GM12872 (cell line): ENCODE measurements at regions not wholly inside any gene's neighbourhood (a gene's known extent, or its start where the extent isn't known, plus 50 kb on each side); places are given as distances from the start of the nearest gene placed in this dataset.

Source experiments
- TF ChIP-seq, protein P1 (sequence below): IDR thresholded peaks from 3 replicates; pipeline ENCODE4 v1.5.1; 2011; ENCODE audit warnings: low read depth, mild to moderate bottlenecking, low read length, moderate library complexity; ENCODE audit not compliant: insufficient read depth

DNA sequence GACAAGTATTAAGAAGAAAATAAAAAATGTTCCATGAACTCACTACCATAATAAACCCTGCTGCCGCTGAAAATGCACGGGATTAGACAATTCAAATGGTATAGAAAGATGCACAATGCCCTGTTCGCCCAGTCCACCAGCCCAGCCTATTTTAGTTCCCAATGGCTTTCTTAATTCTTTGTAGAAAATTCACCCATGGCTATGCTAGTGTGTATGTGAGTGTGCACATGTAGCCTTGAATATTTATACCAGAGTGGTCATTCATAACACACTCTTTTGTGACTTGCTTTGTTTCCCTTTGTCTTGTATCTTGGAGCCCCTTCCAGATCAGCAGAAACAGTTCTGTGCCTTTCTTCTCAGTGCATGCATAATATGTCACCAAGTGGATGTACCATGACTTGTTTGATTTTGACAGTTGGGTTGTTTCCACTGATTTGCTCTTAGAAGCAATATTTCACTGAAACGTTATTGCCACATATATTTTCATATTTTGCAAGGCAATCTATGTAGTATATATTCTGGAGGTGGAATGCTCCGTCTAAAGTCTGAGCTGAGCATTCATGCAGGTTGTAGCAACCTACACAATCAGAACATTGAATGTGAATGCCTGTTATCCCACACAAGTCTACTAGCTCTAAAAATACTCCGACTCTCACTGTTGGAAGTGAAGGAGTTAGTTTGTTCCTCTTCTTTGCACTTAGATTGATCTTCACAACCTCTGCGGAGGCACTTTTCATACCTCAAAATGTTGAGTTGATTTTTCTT, 383.0 kb upstream of the EEF2KMT start:
- TF ChIP-seq, protein P1, sequence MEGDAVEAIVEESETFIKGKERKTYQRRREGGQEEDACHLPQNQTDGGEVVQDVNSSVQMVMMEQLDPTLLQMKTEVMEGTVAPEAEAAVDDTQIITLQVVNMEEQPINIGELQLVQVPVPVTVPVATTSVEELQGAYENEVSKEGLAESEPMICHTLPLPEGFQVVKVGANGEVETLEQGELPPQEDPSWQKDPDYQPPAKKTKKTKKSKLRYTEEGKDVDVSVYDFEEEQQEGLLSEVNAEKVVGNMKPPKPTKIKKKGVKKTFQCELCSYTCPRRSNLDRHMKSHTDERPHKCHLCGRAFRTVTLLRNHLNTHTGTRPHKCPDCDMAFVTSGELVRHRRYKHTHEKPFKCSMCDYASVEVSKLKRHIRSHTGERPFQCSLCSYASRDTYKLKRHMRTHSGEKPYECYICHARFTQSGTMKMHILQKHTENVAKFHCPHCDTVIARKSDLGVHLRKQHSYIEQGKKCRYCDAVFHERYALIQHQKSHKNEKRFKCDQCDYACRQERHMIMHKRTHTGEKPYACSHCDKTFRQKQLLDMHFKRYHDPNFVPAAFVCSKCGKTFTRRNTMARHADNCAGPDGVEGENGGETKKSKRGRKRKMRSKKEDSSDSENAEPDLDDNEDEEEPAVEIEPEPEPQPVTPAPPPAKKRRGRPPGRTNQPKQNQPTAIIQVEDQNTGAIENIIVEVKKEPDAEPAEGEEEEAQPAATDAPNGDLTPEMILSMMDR, result no peak

DNA sequence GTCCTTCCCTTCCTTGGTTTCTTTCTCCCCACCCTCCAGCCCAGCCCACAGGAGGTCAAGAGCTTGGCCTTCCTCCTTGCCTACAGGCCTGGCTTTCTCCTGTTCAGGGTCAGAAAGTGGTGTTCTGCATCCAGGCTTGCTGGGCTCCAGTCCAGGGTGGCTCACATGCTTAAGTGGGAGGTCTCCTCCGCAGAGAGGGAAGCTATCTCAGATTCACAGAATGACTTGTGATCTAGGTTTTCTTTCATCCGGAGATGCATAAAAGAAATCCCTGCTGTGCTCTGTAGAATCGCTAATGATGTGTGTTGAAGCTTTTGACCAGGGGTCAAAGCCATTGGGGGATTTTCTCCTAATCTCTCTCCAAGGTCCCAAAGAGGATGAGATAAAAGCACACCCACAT, 382.3 kb upstream of the EEF2KMT start:
- TF ChIP-seq, protein P1, result no peak

DNA sequence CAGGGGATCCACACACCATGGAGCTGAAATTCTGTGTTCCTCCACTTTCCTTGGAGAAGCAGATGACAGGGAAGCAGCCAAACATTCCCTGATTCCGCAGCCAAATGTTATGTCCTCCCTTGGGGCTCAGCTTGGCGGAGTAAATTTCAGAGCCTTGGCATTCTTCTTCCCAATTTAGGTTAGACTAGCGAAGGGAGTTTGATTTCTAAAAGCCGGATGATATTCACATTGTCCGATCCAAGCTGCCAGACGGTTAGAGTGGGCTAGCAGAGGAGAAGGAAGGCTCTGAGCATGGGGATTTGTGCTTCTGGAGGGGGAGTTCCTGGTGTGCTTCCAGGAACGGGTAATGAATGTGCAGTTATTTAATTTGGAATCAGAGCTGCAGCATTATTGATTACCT, 380.4 kb upstream of the EEF2KMT start:
- TF ChIP-seq, protein P1, result no peak

DNA sequence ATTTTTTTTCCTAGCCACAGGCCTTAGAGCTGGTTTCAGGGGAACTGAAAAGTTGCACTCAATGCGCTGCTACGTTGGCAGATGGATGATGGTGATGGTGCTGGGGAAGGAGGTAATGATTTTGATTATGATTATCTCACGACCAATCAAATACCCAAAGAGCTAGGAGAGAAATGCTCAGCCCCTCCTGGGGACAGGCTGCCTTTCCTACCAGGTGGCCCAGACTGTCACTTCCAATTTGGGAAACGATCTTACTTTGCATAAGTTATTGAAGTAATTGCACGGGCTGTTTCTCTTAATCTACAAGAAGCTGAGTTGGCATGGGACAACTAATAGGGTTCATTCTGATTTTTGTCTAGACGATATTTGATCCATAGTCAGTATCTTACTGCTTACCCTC, 379.7 kb upstream of the EEF2KMT start:
- TF ChIP-seq, protein P1, result no peak

DNA sequence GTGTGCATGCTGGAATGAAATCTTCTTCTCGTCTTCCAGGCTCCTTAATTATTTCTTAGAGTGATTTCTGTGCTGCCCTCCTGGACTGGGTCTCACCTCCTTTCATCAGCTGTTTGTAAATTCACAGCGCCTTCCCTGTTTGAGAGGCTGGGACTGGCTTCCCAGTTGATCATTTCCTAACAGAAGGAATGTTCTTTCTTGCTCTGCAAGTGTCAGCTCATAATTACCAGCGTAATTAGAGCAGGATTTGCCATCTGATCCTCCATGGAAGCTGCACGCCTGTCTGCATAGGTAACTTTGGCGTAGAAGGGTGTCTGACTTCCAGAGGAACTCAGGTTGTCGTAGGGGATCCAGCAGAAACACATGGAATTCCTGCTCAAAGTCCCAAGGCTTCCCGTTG, 375.0 kb upstream of the EEF2KMT start:
- TF ChIP-seq, protein P1, result no peak

DNA sequence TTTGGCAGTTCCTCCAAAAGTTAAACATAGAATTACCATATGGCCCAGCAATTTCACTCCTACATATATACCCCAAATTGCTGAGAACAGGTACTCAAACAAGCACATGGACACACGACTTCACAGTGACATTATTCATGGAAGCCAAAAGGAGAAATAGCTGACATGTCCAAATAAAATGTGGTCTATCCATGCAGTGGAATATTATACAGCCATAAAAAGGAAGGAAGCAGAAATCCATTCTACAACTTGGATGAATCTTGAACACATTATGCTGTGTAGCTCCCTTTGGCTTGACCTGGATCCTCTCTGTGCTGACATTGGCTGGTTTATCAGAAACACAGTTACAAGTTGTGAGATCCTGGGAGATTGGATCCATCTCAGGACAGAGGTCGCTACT, 370.9 kb upstream of the EEF2KMT start:
- TF ChIP-seq, protein P1, result no peak

DNA sequence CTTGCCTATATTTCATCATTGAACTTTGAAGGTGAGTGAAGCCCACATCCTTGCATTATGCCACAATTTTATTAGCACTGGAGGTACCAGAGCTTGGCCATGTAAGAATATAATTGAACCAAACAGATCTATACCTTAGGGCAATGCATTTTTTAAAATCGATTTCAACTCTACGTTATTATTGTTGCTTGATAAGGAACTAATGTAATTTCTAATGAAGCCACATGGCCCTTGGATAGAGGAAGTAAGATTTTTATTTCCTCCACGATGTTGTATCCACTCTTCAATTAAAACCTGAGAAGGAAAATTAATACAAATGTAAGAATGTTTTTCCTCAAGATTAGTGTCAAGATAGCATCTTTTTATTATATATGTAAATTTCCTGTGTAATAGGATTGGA, 370.0 kb upstream of the EEF2KMT start:
- TF ChIP-seq, protein P1, result no peak

DNA sequence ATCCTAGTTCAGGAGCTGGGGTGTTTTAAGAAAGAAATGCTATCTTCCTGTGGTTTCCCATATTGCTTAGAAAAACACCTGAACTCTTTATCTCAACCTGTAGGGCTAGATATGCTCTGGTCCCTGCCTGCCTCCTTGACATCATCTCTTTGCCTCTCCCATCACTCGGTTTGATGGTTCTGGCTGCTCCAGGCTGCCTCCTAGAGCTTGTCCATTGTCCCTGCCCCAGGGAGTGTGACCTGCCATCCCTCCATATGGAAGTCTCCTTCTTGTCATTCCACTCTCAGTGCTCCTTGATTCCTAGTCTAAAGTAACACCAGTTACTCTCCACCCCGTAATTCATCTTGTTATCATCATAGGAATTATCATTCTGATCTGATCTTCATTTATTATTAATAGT, 369.0 kb upstream of the EEF2KMT start:
- TF ChIP-seq, protein P1, result no peak
